GM18858 (cell line): ENCODE measurements at regions not wholly inside any gene's neighbourhood (a gene's known extent, or its start where the extent isn't known, plus 50 kb on each side); places are given as distances from the start of the nearest gene placed in this dataset.

Experiments used
- ATAC-seq: cut with Tn5 transposase; IDR thresholded peaks from one replicate; pipeline ENCODE4 v1.9.1; 2021; ENCODE audit not compliant: unreplicated experiment

DNA sequence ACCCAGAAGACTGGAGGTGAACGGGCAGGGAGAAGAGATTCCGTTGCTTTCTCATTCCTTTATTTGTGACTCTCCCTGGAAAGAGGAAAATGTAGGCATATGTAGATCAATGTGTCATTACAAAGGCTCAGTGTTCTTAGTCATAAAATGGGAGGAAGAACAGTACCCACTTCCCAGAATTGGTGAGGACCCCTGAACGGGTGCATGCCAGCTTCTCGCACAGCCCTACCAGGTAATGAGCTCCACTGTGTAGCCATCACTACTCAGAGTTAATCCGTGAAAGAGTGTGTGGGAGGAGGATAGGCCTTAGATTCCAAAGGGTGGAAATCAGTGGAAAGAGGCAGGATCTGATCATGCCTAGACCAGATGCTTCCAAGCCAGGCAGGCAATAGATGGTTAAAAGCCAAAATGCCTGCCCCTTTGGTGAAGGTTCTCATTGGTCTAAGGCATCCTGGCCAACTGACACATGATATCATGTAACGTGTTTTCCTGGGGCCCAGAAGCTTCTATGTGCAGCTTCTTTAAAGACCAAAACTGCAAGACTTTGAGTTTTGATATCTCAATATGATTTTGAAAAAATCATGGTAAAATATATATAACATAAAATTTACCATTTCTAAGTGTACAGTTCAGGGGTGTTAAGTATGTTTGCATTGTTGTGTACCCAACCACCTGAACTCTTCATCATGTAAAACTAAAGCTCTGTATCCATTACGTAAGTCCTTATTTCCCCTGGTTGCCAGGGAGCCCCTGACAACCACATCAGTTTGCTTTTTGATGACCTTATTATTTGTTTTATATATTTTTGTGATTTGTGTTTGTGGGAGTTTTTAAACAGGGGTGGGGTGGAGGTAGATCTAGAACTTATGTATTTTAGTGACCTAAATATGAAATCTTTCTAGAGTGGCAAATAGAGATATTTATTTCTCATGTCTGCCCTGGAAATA, 402.2 kb upstream of the CFAP20DC start:
- no peak for ATAC-seq

DNA sequence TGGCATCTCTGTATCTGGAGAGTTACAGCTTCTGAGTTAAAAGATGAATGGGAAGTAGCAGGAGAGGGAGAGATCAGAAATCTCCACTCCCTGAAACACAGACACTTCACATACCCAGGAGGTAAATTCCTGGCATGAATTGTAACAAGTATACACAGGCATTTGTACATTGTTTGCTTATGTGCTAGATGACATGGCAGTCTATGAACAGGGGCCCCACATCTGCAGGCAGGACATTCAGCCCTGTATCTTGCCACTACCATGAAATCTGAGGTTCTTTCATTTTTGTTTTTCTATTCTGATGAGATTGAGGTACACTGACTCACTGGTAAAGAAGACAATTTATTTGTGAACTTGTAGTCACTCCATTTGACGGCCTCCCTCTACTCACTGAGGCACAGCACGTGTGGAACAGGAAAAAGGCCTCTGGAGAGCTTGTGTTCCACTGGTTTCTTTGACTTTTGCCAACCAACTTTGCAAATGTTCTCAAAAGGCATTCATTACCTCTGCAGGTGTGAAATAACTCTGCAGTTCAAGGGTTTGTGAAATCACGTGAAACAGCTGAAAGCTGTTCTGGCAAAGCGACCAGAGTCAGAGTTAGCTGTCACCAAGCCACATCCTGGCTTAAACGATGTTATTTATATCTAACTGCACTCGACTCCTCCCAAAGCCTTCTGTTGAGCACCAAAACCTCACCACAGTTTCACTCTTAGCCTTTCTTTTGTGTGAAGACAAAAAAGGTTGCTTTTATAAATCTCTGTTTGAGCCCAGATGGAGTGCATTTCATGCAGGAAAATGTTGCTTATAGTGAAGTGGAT, 401.3 kb upstream of the CFAP20DC start:
- ATAC-seq = peak; percentile 95

DNA sequence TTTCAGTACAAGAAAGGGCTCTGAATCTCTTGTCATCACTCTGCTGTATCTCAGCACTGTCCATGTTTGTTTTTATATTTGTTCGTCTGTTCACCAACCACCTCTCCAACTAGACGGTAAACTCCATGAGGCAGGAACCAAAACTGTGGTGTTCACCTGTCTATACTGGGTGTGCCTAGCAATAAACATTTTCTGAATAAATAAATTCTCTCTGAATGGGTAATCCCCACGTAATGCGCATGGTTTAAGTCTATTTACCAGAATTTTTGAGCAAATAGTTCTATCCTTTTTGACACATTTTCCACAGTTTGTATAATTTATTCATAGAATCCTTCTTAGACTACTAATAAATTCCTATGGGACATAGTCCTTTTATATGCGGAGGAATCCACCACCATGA, 400.6 kb upstream of the CFAP20DC start:
- no peak for ATAC-seq

DNA sequence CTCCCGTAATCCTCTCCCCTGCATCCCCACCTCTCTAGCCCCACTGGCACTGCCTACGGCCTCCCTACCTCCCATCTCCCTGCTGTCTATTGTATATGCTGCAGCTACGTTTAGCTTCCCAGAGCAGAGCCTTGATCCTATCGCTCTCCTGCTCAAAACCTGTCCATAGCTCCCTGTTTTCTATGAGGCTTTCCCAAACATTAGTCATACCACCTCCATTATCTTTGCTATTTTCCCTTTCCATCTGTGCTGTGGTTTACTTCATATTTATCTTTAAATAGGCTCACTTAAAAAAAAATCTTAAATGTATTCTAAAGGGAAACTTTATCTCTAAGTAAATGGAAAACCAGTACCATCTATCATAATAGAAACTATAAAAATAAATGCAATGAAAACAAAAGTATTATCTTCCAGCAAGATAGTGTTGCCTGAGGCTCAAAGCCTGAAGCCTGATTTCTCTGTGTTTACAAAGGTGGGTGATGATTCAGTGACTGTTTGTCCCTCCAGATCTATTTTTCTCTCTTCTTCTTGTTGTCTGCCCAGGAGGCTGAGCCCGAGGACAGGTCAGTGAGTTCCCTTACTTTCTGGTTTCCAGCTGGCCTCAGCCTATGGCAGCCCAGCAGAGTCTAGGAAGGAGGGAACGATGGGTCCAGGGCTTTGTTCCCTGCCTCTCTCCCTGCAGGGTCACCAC, 397.1 kb upstream of the CFAP20DC start:
- no peak for ATAC-seq

DNA sequence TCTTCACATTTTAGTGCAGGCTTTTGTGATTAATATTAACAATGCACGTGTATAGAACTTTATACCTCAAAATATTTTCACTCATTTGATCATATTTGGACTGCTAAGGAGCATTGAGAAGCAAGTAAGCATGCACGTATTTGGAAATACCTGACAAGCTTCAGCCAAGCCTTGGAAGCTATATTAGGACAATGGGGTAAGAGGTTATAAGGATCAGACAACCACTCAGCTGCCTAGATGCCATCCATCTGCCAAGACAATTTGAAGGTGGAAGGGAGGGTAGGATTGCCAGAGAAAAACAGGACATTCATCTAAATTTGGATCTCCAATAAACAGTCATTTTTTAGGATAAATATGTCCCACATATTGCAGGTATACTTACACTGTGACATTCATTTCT, 394.9 kb upstream of the CFAP20DC start:
- no peak for ATAC-seq

DNA sequence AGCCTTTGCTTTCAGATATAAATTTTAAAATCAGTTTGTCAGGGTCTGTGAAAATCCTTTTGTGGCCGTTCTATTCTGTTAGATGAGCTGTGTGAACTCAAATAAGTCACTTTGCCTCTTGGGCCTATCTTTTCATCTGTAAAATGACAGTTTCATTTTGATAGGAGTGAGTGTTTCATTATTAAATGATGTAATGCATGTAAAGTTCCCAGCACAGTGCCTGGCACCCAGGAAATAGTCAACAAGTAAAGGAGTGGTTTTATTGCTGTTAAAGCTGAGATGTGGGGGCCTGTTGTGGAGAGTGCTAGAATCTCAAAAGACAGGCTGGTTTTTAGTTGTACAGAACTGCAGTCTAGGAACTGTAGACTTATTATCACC, 394.5 kb upstream of the CFAP20DC start:
- ATAC-seq = no peak

DNA sequence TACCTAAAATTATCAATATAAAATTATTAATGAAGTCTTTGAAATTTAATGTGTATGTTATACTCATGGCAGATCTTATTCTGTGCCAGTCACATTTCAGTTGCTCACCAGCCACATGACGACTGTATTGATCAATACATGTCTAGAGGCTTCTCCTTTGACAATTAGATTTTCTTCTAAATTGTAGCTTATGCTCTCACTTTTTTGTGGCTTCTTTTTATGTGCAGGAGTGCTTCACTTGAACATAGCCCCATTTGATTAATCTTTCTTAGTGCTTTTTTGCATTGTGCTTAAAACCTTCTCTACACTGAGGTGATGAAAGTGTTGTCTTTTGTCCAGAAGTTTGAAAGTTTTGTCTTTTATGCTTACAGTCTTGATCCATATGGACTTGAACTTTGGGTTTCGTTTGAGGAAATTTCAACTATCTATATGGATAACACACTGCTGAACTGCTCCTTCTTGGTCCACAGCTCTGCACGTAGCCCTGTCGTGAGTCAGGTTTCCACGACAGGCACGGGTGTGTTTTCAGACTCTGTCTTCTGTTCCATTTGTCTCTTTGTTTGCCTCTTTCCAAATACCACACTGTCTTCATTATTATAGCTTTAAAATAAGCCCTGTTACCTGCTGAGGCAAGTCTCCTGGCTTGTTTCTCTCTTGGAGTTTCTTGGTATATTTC, 393.9 kb upstream of the CFAP20DC start:
- ATAC-seq = no peak

DNA sequence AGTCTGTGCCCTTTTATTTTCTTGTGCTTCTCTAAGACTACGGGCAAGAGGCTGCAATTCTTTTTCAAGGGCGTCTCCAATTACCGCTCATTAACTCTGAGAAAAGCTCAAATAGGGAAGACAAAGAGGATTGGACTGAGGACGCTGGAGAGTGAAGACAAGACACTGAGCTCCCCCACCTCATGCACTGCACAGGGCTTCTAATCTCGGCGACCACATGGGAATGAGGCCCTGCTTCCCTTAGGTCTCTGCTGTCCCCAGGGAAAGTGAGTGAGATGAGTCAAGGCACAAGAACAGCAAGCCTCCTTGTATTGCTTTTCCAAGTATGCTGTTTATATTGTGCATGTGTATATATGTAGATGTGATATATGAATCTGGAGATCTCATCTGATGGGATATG, 392.2 kb upstream of the CFAP20DC start:
- ATAC-seq = no peak

DNA sequence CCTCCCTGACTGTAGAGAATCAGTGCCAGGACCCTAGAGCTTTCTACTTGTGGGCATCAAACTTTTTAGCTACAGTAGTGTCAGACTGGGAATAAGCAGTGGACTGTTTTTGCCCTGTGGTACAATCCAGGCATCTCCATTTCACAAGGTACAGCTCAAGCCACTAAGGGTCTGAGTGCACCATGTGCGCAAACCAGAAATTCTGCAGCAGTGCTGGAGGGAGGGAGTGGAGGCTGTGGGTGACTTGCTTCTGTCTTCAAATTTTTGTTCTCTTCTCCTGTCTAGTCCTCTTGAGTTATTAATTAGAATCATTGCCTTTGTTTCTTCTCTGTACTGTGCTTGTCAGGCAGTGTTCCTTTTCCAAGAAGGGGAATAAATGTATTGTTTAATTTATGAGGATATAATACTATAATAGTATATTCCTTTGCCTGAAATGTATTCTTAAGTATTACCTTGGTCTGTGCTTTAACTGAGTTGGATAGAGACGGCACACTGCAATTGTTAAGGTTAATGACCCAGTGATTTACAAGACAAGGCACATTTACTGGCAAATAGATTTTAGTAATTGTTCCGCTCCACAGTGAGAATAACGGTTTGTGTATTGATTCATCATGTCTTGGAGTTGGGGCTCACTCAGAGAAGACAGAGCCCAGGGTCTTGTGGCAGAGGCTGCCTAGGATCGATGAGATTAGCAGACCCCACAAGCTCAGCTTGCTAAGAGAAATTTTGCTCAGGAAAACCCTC, 390.6 kb upstream of the CFAP20DC start:
- no peak for ATAC-seq

DNA sequence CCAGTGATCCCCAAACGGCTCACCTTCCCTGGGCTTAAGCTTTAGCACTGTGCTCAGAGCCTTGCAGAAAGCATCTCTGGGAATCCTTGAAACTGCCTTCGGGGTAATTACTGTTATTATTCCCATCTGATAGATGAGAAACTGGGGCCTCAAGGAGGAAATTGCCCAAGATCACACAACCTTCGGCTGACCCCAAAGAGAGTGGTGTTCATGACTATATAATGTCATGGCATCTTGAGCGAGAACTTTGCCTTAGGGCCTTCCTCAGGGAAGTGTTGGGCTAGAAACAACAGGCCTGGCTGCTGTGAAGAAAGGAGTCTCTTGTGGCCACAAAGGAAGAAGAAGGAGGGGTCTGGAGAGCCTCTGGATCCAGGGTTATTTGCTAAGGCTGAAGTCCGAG, 388.7 kb upstream of the CFAP20DC start:
- ATAC-seq = no peak

DNA sequence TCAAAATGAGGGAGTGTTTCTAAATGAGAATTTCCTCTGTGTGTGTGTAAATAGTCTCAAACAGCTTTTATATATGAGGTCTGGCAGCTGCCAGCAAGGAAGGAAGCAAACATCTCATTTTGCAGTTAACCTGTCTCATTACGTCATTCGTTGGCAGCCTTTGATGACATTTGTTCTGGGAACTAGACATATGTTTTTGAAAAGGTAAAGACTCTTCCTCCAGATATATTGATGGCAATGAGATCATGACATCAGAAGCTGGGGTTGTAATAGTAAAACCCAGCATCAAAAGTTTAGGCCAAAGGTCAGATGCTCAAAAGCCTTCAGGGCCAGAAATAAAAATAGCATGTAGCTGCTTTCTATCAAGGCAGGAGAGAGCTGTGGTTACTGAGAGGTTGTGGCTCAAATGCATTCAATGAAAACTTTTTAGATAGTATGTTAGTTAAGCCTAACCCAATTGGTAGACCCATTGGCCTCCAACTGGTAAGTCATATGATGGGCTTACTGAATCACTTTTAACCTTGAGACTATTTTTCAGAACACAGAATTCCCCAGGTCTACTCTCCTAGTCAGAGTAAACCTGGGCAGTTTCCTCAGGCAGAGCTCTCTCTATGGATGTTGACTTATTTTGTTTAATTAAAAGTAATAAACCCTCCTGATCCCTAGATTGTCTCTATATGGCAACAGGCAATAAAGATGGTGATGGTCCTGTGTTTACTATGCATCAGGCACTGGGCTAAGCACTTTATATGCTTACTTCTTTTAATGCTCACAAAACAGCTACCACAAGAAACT, 386.5 kb upstream of the CFAP20DC start:
- no peak for ATAC-seq

DNA sequence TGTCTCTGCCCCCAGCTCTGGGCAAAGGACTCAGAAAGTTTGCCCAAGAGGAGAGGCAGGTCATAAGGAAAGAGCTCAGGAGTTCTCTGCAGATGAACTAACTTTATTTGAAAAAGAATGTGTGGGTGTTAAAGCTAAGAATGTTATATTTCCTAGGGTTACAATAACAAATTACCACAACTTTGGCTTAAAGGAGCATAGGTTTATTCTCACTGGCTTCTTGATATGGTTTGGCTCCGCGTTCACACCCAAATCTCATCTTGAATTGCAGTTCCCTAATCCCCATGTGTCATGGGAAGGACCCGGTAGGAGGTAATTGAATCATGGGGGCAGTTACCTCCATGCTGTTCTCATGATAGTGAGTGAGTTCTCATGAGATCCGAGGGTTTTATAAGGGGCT, 383.7 kb upstream of the CFAP20DC start:
- ATAC-seq = no peak

DNA sequence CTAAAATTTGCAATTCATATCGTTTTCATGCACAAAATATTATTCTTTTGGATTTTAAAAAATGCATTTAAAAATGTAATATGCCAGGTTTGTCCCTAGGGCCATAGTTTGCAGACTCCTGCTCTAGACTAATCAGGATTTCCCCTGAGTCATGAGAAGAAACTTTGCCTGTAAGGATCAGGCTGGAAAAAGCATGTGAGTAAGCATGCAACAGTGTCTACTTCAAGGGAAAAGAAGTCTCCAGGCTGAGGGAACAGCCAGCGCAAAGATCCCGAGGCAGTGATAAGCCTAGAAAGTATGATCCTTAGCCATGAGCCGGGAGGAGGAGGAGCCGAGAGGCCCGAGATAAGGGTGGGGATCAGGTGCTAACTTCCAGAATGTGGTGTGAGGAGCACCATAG, 382.8 kb upstream of the CFAP20DC start:
- no peak for ATAC-seq

DNA sequence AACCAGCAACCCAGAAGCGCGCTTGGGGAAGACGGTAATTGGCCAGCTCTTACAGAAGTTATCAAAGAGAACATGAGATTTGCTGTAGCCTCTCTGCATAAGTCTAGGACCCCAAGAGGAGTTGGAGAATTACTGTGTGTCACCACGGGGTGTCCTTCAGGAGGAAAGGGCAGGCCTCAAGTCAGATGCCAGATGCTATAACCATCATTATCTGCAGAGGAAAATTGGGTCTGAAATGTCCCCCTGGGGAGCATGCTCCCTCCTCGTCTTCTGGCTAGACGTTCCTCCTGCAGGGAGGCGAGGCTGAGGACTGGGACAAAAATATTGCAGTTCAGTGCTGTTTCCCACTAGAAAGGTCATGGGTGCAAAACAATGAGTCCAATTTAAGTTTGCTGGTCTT, 380.5 kb upstream of the CFAP20DC start:
- no peak for ATAC-seq

DNA sequence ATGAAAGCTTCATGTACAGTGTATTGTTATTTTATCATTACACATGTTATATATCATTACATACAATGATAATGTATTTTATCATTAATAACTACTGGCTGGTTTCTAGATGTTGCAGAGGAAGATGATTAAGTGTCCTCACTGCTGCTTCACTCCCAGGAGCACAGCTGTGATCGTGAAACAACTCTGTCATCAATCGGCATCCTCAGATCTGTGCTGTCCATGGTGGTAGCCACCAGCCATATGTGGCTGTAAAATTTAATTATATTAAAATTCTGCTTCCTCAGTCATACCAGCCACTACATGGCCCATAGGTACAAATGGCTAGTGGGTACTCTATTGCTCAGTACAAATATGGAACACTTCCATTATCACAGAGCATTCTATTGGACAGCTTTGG, 379.4 kb upstream of the CFAP20DC start:
- ATAC-seq = no peak

DNA sequence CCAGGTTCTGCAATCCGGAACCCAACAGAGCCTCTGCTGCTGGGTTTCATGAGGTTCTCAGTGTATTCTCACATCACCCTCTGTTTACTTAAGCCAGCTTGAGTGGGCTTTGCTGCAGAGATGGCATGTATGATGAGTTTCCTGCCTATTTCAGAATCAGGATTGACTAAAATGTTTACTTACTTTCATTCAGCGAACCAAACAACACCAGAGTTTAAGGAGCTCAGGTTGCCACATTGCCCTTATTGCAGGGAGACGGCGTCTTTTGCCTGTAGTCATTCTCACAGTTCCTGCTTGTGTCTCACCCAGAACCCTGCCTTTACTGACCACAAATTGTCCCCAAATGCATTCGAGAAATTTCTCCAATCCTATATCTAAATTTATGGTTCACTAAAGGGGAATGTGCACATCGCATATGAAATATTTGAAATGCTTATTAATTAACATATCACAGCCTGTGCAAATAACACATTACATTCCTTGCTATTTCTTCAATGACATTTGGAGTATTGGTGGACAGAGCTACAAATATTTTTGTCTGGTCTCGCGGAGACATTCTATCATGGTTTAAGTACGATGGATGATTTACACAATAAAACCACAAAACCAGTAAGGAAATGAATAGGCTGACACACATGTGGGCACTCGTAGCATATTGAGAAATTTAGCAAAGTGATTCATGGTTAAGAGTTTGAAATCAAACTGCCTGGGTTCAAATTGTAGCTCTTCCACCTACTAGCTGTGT, 377.2 kb upstream of the CFAP20DC start:
- ATAC-seq = no peak

DNA sequence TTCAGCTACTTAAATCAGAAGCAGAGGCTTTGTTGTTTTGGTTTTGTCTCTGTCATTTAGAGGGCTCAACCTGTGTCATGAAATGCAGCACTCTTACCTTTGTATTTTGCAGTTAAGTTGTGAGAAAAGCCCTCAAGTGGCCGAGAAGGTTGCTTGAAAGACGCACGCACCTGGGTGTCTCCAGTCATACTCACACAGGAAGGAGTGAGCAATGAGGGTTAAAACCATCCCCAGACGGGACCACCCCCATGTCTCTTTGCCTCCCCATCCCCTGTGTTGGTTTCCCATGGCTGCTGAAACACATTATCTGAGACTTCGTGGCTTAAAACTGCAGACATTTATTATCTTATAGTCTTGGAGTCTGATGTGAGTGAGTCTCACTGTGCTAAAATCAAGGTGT, 376.1 kb upstream of the CFAP20DC start:
- ATAC-seq = no peak

DNA sequence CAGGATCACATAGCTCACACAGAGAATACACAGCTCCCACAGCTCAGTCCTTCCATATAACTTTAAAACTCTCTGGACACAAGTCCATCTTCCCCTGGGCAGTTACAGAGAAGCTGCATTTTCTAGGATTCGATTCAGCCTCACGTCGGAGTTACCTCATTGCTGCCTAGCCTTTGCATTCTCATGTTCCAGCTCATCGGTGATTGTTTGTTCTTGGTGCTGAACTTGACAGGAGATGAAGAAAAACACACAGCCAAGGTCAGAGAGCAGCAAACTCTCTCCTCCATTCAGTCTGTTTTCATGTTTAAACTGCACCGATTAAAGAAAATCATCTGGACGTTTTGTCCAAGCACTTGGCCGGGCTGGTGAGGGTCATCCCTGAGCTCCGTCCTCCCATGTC, 375.5 kb upstream of the CFAP20DC start:
- ATAC-seq = no peak
